ENCODE measurements at regions not wholly inside any gene's neighbourhood (a gene's known extent, or its start where the extent isn't known, plus 50 kb on each side); places are given as distances from the start of the nearest gene placed in this dataset.

- Histone ChIP-seq H3K4me1 (peaks cover 0 to 6% (median 0%) of the 10 kb centered on the region in 4 donors), H3K27me3 (no peaks in the 10 kb centered on the region), H3K27ac (no peak overlapping the region), H3K4me3 (no peak overlapping the region), H3K36me3 (no peaks in the 10 kb centered on the region), H3K9me3 (no peaks in the 10 kb centered on the region)
- TF ChIP-seq, protein P1, sequence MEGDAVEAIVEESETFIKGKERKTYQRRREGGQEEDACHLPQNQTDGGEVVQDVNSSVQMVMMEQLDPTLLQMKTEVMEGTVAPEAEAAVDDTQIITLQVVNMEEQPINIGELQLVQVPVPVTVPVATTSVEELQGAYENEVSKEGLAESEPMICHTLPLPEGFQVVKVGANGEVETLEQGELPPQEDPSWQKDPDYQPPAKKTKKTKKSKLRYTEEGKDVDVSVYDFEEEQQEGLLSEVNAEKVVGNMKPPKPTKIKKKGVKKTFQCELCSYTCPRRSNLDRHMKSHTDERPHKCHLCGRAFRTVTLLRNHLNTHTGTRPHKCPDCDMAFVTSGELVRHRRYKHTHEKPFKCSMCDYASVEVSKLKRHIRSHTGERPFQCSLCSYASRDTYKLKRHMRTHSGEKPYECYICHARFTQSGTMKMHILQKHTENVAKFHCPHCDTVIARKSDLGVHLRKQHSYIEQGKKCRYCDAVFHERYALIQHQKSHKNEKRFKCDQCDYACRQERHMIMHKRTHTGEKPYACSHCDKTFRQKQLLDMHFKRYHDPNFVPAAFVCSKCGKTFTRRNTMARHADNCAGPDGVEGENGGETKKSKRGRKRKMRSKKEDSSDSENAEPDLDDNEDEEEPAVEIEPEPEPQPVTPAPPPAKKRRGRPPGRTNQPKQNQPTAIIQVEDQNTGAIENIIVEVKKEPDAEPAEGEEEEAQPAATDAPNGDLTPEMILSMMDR (IDR thresholded peaks at IDR 0.05), result no peak
- no peak for TF ChIP-seq EP300 (IDR thresholded peaks at IDR 0.05)
- no peak for TF ChIP-seq POLR2A (IDR thresholded peaks at IDR 0.05)
- DNase-seq (ENCODE audit: low spot score in 2 of 2), result no peak
- 55 to 59% methylated on average over 2 of the region's 2 CpGs for WGBS, 2 donors
These were observed 383.3 kb upstream of the PKN2 start for GRCh38 chr1:88300752-88301263.

- DNase-seq (ENCODE audit: low spot score in 2 of 2), result peak in 1 of 2 donors; percentile 14
- TF ChIP-seq EP300 (IDR thresholded peaks at IDR 0.05), result no peak
- TF ChIP-seq, protein P1 (IDR thresholded peaks at IDR 0.05), result peak; percentile 41 to 47 (median 42)
- Histone ChIP-seq H3K36me3 (no peaks in the 10 kb centered on the region), H3K4me3 (no peak overlapping the region), H3K4me1 (peaks cover 0 to 6% (median 0%) of the 10 kb centered on the region in 4 donors), H3K9me3 (no peaks in the 10 kb centered on the region), H3K27me3 (no peaks in the 10 kb centered on the region), H3K27ac (peak overlapping the region in 1 of 4 donors; percentile 46)
- WGBS, 2 donors, result 21 to 24% methylated on average over 4 of the region's 4 CpGs
These were observed 381.1 kb upstream of the PKN2 start for GRCh38 chr1:88302843-88303486.

DNA sequence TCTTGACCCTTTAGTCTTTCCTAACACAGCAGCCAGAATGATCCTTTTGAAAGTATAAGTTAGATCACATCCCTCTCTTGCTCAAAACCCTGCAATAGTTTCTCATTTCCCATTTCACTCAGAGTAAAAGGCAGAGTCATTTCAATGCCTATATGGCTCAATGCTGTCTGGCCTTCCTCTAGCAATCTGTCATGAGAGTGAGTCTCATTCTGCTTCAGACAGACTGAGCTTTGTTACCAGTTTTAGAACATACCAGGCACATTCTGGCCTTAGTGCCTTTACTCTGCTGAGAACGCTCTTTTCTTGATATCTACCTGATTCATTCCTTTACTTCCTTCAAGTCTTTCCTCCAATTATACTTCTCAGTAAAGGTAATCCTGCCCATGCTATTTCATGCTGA, 372.8 kb upstream of the PKN2 start:
- peak overlapping the region in 1 of 4 donors; percentile 5 for H3K27ac ChIP-seq
- no peaks in the 10 kb centered on the region for H3K4me1 ChIP-seq
- TF ChIP-seq EP300 (IDR thresholded peaks at IDR 0.05), result no peak
- TF ChIP-seq, protein P1 (IDR thresholded peaks at IDR 0.05), result no peak
- TF ChIP-seq POLR2A (IDR thresholded peaks at IDR 0.05), result no peak
- no peaks in the 10 kb centered on the region for H3K27me3 ChIP-seq
- no peaks in the 10 kb centered on the region for H3K9me3 ChIP-seq
- no peaks in the 10 kb centered on the region for H3K36me3 ChIP-seq
- 52 to 63% methylated on average over 1 of the region's 1 CpG for WGBS, 2 donors
- H3K4me3 ChIP-seq, result no peak overlapping the region
- no peak for DNase-seq (ENCODE audit: low spot score in 2 of 2)

DNA sequence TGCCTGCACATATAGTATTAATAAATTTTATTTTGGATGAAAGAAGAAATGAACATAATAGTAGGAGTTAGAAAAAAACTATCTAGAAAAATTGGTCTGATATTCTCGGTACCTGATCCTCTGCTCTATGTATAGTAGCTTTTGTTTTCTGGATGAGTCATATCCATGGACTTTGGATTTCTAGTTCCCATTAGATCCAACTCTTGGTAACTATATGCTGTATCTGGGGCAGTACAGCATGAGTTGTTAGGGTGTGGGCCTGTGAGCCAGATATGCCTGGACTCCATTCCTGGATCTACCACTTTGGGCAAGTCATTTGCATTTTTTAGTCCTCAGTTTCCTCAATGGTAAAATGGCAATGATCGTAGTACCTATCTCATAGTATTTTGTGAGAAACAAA, 372.2 kb upstream of the PKN2 start:
- no peaks in the 10 kb centered on the region for H3K4me1 ChIP-seq
- no peaks in the 10 kb centered on the region for H3K36me3 ChIP-seq
- TF ChIP-seq POLR2A (IDR thresholded peaks at IDR 0.05), result no peak
- no peak for TF ChIP-seq EP300 (IDR thresholded peaks at IDR 0.05)
- TF ChIP-seq, protein P1 (IDR thresholded peaks at IDR 0.05), result no peak
- no peaks in the 10 kb centered on the region for H3K9me3 ChIP-seq
- DNase-seq (ENCODE audit: low spot score in 2 of 2), result no peak
- no peak overlapping the region for H3K4me3 ChIP-seq
- 72 to 77% methylated on average over 2 of the region's 2 CpGs for WGBS, 2 donors
- H3K27ac ChIP-seq, result no peak overlapping the region
- no peaks in the 10 kb centered on the region for H3K27me3 ChIP-seq

GRCh38 chr1:88317396-88317795, 366.7 kb upstream of the PKN2 start:
- Histone ChIP-seq H3K27ac (no peak overlapping the region), H3K27me3 (no peaks in the 10 kb centered on the region), H3K36me3 (no peaks in the 10 kb centered on the region), H3K9me3 (no peaks in the 10 kb centered on the region), H3K4me1 (peaks cover 0 to 2% (median 0%) of the 10 kb centered on the region in 4 donors), H3K4me3 (no peak overlapping the region)
- WGBS, 2 donors, result 69 to 77% methylated on average over 1 of the region's 1 CpG
- DNase-seq (ENCODE audit: low spot score in 2 of 2), result no peak
- TF ChIP-seq EP300 (IDR thresholded peaks at IDR 0.05) (no peak), POLR2A (IDR thresholded peaks at IDR 0.05) (no peak)
- TF ChIP-seq, protein P1 (IDR thresholded peaks at IDR 0.05), result no peak
